Small intestine (tissue), 7 donors: ENCODE measurements at regions not wholly inside any gene's neighbourhood (a gene's known extent, or its start where the extent isn't known, plus 50 kb on each side); places are given as distances from the start of the nearest gene placed in this dataset.

Experiments used
- DNase-seq, 2 donors: peaks; one replicate each; pipeline versions ENCODE4 v3.0.0 to v3.0.0-alpha.2; 2013
- FAIRE-seq: peaks from 2 replicates; lab custom pipeline; 2012; peaks lifted over from hg19 to GRCh38; lab: Jason Lieb, UNC
- H3K27ac ChIP-seq, 3 donors: one replicate each; pipeline ENCODE4 v1.5.1; 2013; ENCODE audit warnings: low read length in 2 of 3, mild to moderate bottlenecking in 2 of 3, control low read depth in 1 of 3, inconsistent platforms in 1 of 3, low read depth in 1 of 3, moderate library complexity in 1 of 3
- H3K27me3 ChIP-seq, 3 donors: one replicate each; pipeline ENCODE4 v1.6.1; 2013; ENCODE audit warnings: low read length in 3 of 3, inconsistent platforms in 1 of 3; ENCODE audit not compliant: control insufficient read depth in 3 of 3, insufficient read depth in 3 of 3
- H3K36me3 ChIP-seq, 3 donors: one replicate each; pipeline ENCODE4 v1.6.1; 2013; ENCODE audit warnings: low read length in 3 of 3, inconsistent platforms in 1 of 3, low read depth in 1 of 3, mild to moderate bottlenecking in 1 of 3, moderate library complexity in 1 of 3; ENCODE audit not compliant: control insufficient read depth in 3 of 3, insufficient read depth in 2 of 3
- H3K4me1 ChIP-seq, 3 donors: one replicate each; pipeline ENCODE4 v1.6.1; 2013; ENCODE audit warnings: low read length in 2 of 3, inconsistent platforms in 1 of 3, low read depth in 1 of 3, mild to moderate bottlenecking in 1 of 3, moderate library complexity in 1 of 3; ENCODE audit not compliant: control insufficient read depth in 3 of 3, insufficient read depth in 2 of 3
- H3K4me3 ChIP-seq, 3 donors: one replicate each; pipeline ENCODE4 v1.5.1; 2013; ENCODE audit warnings: low read length in 3 of 3, control low read depth in 1 of 3, inconsistent platforms in 1 of 3, low read depth in 1 of 3, mild to moderate bottlenecking in 1 of 3, moderate library complexity in 1 of 3
- H3K9me3 ChIP-seq, 2 donors: one replicate each; pipeline ENCODE4 v1.6.1; 2013; ENCODE audit warnings: low read depth in 1 of 2, low read length in 1 of 2; ENCODE audit not compliant: control insufficient read depth in 2 of 2, insufficient read depth in 1 of 2
- WGBS, 3 donors: extraction: QIAGEN DNeasy Blood & Tissue Kit; methylation state at CpG; one replicate each; pipeline ENCODE4 v1.1.7; 2013; 5-methylcytosine and 5-hydroxymethylcytosine counted together
- donor health status: healthy with polysubstance abuse.
- donor health status: control.
- donor health status: control.
- donor health status: Bipolar disorder and iron deficiency.
- donor health status: healthy.

DNA sequence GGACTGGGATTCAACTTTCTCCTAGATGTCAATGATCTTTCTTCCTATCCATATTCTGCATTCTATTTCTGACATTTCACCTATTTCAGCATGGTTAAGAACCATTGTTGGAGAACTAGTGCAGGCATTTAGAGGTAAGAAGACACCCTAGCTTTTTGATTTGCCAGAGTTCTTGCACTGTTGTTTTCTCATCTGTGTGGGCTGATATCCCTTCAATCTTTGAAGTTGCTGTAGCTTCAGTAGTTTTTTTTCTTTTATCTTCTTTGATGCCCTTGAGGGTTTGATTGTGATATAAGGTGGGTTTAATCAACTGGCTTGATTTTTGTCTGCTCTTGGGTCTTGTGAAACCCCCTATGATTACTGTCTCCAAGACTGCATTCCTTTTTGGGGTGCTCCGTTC, 502.1 kb downstream of the ETS1 start:
- Histone ChIP-seq H3K4me1 (no peaks in the 10 kb centered on the region), H3K27me3 (no peaks in the 10 kb centered on the region), H3K36me3 (no peaks in the 10 kb centered on the region), H3K9me3 (peaks cover 1 to 4% of the 10 kb centered on the region in 2 donors), H3K27ac (no peak overlapping the region), H3K4me3 (no peak overlapping the region)
- DNase-seq (no peak), FAIRE-seq (no peak)
- 0% methylated on average over 1 of the region's 1 CpG for WGBS, 3 donors

GRCh38 chr11:128082574-128082973, 504.8 kb downstream of the ETS1 start:
- no peak overlapping the region for H3K27ac ChIP-seq
- DNase-seq: no peak
- no peaks in the 10 kb centered on the region for H3K9me3 ChIP-seq
- no peaks in the 10 kb centered on the region for H3K36me3 ChIP-seq
- H3K27me3 ChIP-seq: no peaks in the 10 kb centered on the region
- 79 to 89% (median 84%) methylated on average over 2 of the region's 2 CpGs for WGBS, 3 donors
- no peak overlapping the region for H3K4me3 ChIP-seq
- H3K4me1 ChIP-seq: no peaks in the 10 kb centered on the region
- FAIRE-seq: no peak

DNA sequence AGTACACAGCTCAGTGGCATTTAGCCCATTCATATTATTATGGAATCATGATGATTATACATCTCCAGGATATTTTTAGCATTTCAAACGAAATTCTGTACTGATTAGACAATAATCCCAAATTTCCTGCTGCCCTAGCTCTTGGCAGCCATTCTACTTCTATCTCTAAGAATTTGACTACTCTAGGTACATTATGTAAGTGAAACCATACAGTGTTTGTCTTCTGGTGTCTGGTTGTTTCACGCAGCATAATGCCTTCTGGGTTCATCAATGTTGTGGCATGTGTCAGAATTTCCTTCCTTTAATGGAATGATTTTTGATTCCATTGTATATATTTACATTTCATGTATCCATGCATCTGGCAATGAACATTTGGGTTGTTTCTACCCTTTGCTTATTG, 517.7 kb downstream of the ETS1 start:
- DNase-seq (no peak), FAIRE-seq (no peak)
- Histone ChIP-seq H3K9me3 (no peaks in the 10 kb centered on the region), H3K27ac (no peak overlapping the region), H3K4me3 (no peak overlapping the region), H3K27me3 (no peaks in the 10 kb centered on the region), H3K36me3 (no peaks in the 10 kb centered on the region), H3K4me1 (no peaks in the 10 kb centered on the region)
- WGBS, 3 donors: 45 to 56% (median 53%) methylated on average over 2 of the region's 2 CpGs

DNA sequence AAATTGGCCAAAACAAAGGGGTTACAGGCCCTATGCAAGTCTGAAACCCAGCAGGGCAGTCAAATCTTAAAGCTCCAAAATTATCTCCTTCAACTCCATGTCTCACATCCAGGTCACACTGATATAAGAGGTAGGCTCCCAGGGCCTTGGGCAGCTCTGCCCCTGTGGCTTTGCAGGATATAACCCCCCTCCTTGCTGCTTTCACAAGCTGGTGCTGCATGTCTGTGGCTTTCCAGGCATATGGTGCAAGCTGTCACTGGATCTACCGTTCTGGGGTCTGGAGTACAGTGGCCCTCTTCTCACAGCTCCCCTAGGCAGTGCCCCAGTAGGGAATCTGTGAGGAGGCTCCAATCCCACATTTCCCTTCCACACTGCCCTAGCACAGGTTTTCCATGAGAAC, 519.6 kb downstream of the ETS1 start:
- no peak overlapping the region for H3K4me3 ChIP-seq
- no peak overlapping the region for H3K27ac ChIP-seq
- no peaks in the 10 kb centered on the region for H3K36me3 ChIP-seq
- no peaks in the 10 kb centered on the region for H3K9me3 ChIP-seq
- no peaks in the 10 kb centered on the region for H3K4me1 ChIP-seq
- no peaks in the 10 kb centered on the region for H3K27me3 ChIP-seq
- WGBS, 3 donors: 26 to 80% (median 74%) methylated on average over 1 of the region's 1 CpG
- DNase-seq (no peak), FAIRE-seq (no peak)

- 69 to 81% (median 71%) methylated on average over 1 of the region's 1 CpG for WGBS, 3 donors
- Histone ChIP-seq H3K9me3 (no peaks in the 10 kb centered on the region), H3K36me3 (no peaks in the 10 kb centered on the region), H3K27ac (no peak overlapping the region), H3K27me3 (no peaks in the 10 kb centered on the region), H3K4me3 (no peak overlapping the region), H3K4me1 (no peaks in the 10 kb centered on the region)
- DNase-seq (no peak), FAIRE-seq (no peak)
Measured at GRCh38 chr11:128066399-128066798, 521.0 kb downstream of the ETS1 start.

DNA sequence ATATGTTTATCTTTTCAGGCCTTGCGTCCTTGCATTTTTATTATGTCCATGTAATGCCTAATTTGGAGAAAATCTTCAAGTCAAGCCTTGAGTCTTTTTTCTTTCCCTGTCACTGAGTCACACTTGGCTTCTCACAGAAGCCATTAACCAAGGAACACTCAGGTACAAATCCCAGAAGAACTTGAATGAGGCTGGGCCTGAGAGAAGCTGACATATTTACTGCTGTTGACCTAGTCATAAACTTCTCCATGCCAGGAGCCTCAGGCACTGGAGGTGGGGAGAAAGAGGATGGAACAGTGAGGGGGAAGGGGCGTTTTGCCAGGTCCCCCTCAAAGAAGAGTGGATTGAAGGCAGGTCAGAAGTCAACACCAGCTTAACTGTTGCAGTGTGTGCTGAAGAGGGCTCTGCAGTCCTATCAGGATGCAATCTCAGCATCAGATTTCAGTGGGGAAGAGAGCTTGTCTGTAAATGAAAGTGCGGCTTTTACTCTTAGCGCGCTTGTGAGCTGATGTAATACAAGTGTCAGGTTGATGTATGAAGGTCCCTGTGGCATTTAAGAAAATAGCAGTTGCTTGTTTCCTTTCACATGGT, 526.0 kb downstream of the ETS1 start:
- Histone ChIP-seq H3K36me3 (no peaks in the 10 kb centered on the region), H3K27ac (no peak overlapping the region), H3K4me3 (no peak overlapping the region), H3K9me3 (no peaks in the 10 kb centered on the region), H3K27me3 (no peaks in the 10 kb centered on the region), H3K4me1 (no peaks in the 10 kb centered on the region)
- DNase-seq: no peak
- 47 to 51% (median 48%) methylated on average over 5 of the region's 5 CpGs for WGBS, 3 donors
- no peak for FAIRE-seq

- Histone ChIP-seq H3K9me3 (no peaks in the 10 kb centered on the region), H3K27me3 (peaks cover 0 to under 1% (median 0%) of the 10 kb centered on the region in 3 donors), H3K4me3 (no peak overlapping the region), H3K27ac (no peak overlapping the region), H3K4me1 (no peaks in the 10 kb centered on the region), H3K36me3 (no peaks in the 10 kb centered on the region)
- FAIRE-seq (no peak), DNase-seq (no peak)
- WGBS, 3 donors: 80 to 87% (median 82%) methylated on average over 5 of the region's 5 CpGs
Measured at GRCh38 chr11:128058580-128059208, 528.7 kb downstream of the ETS1 start.

- no peak for FAIRE-seq
- no peaks in the 10 kb centered on the region for H3K4me1 ChIP-seq
- WGBS, 3 donors: 81 to 83% (median 82%) methylated on average over 6 of the region's 6 CpGs
Measured at GRCh38 chr11:128057786-128058395, 529.5 kb downstream of the ETS1 start.

More at GRCh38 chr11:128057786-128058395, 529.5 kb downstream of the ETS1 start:
- Histone ChIP-seq H3K9me3 (no peaks in the 10 kb centered on the region), H3K4me3 (no peak overlapping the region), H3K27ac (no peak overlapping the region), H3K36me3 (no peaks in the 10 kb centered on the region), H3K27me3 (peaks cover 0 to 4% (median 0%) of the 10 kb centered on the region in 3 donors)
- DNase-seq: no peak
